HepG2 (cell line): ENCODE measurements at regions not wholly inside any gene's neighbourhood (a gene's known extent, or its start where the extent isn't known, plus 50 kb on each side); places are given as distances from the start of the nearest gene placed in this dataset.
"Not testable (repeated sequence)": the region's sequence is repeated elsewhere in the genome, so short reads cannot be mapped to it uniquely, and the experiment has no call there.

ENCODE experiments used
- ATAC-seq: fragments of 200-7000 bp; cut with Tn5 transposase; 3 replicates; pipeline ENCODE4 v1.9.1; 2020; ENCODE audit warnings: mild to moderate bottlenecking, moderate library complexity
- BruUV-seq: library from RNA; stranded (reverse); fragments of 400-500 nt; replicated peaks from 2 replicates; lab custom pipeline; 2021; lab: Mats Ljungman, UMichigan
- CTCF ChIA-PET: fragments of 300-600 bp; formaldehyde crosslinking; extraction: SDS; loops from one replicate; lab custom pipeline; 2021; ENCODE audit warnings: low total read pairs, inconsistent platforms, low intra/inter-chr PET ratio; lab: Yijun Ruan, JAX
- POLR2A ChIA-PET: fragments of 350-600 bp; sonication (Branson Sonifier 250); formaldehyde crosslinking; loops from one replicate; lab custom pipeline; 2020; ENCODE audit warnings: antibody characterized with exemption, inconsistent platforms; lab: Yijun Ruan, JAX
- DNase-seq: peaks from one replicate; pipeline ENCODE4 v3.0.0-alpha.2; 2015; ENCODE audit warnings: low spot score
- FAIRE-seq: peaks from 3 replicates; lab custom pipeline; 2011; peaks lifted over from hg19 to GRCh38; lab: Jason Lieb, UNC
- H2AFZ ChIP-seq: one replicate; pipeline ENCODE4 v1.6.1; 2011; ENCODE audit warnings: low read length, inconsistent platforms
- H3K27ac ChIP-seq: fragments of 300-600 bp; 3 replicates; pipeline ENCODE4 v1.8.0; 2011; ENCODE audit warnings: mixed run types, mild to moderate bottlenecking, mixed read lengths, low read length, inconsistent platforms; ENCODE audit not compliant: insufficient read depth; ENCODE audit errors: extremely low read length
- H3K27me3 ChIP-seq, 2 experiments: fragments of 200-600 bp in 1 of 2; 2 replicates in 1 of 2; 3 replicates in 1 of 2; pipeline versions ENCODE4 v1.6.0 to v1.8.0; 2011; ENCODE audit warnings: low read length in 2 of 2, mild to moderate bottlenecking in 2 of 2, moderate library complexity in 2 of 2, inconsistent platforms in 1 of 2; ENCODE audit not compliant: insufficient read depth in 2 of 2, control insufficient read depth in 1 of 2
- H3K36me3 ChIP-seq, 2 experiments: fragments of 200-600 bp in 1 of 2; replicated peaks in 1 of 2; 2 replicates in 1 of 2; 3 replicates in 1 of 2; pipeline versions ENCODE4 v1.5.1 to v1.8.0; 2011; ENCODE audit warnings: low read length in 2 of 2, inconsistent platforms in 1 of 2; ENCODE audit not compliant: insufficient read depth in 2 of 2, control insufficient read depth in 1 of 2
- H3K4me1 ChIP-seq: 2 replicates; pipeline ENCODE4 v1.5.1; 2012; ENCODE audit warnings: low read length, inconsistent platforms; ENCODE audit not compliant: insufficient read depth
- H3K4me2 ChIP-seq: 2 replicates; pipeline ENCODE4 v1.6.0; 2011; ENCODE audit warnings: low read depth, low read length, inconsistent platforms
- H3K4me3 ChIP-seq, 3 experiments: fragments of 200-600 bp in 1 of 3; sonication (generic), shearing (Covaris generic) in 1 of 3; replicated peaks in 1 of 3; 2 replicates each; pipeline ENCODE4 v1.5.1; 2011 to 2016; ENCODE audit warnings: low read length in 3 of 3, inconsistent platforms in 2 of 3, low read depth in 2 of 3, mild to moderate bottlenecking in 2 of 3, control low read depth in 1 of 3, mixed read lengths in 1 of 3; ENCODE audit not compliant: insufficient read depth in 1 of 3
- H3K79me2 ChIP-seq: one replicate; pipeline ENCODE4 v1.6.1; 2011; ENCODE audit warnings: low read length, inconsistent platforms; ENCODE audit not compliant: insufficient read depth
- H3K9ac ChIP-seq: 2 replicates; pipeline ENCODE4 v1.6.0; 2011; ENCODE audit warnings: mild to moderate bottlenecking, low read depth, low read length, inconsistent platforms; ENCODE audit not compliant: insufficient read depth
- H3K9me3 ChIP-seq: 2 replicates; pipeline ENCODE4 v1.5.1; 2012; ENCODE audit warnings: mild to moderate bottlenecking, low read length
- H4K20me1 ChIP-seq: 2 replicates; pipeline ENCODE4 v1.6.0; 2011; ENCODE audit warnings: inconsistent platforms, mild to moderate bottlenecking, low read length, moderate library complexity; ENCODE audit not compliant: insufficient read depth
- WGBS: methylation state at CpG from one replicate; pipeline ENCODE4 v1.1.6; 2017; ENCODE audit warnings: low lambda C conversion rate; 5-methylcytosine and 5-hydroxymethylcytosine counted together
- in situ Hi-C: cut with HindIII; loops from 2 replicates; pipeline ENCODE4 v1.10.0; 2017; ENCODE audit warnings: low pct_unique_long_range_greater_than_20kb; ENCODE audit not compliant: extremely low pct_ligation_motif_present
- intact Hi-C: fragments of 100-400 bp; cut with micrococcal nuclease; formaldehyde crosslinking; loops from one replicate; pipeline ENCODE4 v1.10.0; 2022; ENCODE audit not compliant: unreplicated experiment

DNA sequence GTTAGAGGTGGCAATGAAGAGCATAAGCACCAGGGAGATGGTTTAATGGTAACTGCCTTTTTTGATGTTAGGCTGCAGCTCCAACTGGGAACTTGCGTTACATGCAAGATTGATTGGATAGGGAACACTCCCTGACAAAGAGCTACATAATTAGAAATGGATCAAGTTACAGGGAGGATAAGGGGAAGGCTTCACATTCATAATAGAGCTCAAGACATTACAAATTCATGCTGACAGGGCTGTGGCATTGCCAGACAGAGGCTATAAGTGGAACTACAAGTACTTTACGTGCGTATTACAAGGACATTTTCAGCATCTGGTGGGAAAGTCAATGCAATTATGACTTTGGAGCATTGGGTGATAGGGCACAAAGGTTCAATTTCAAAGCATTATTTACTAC, 55.3 kb upstream of the CCDC80 start:
- POLR2A ChIA-PET, H3K4me1 ChIP-seq, intact Hi-C loops, H4K20me1 ChIP-seq, BruUV-seq, H3K9ac ChIP-seq, H3K9me3 ChIP-seq, ATAC-seq, DNase-seq, H3K27me3 ChIP-seq, H3K4me2 ChIP-seq, H3K36me3 ChIP-seq, CTCF ChIA-PET, H3K79me2 ChIP-seq, H3K27ac ChIP-seq, H3K4me3 ChIP-seq, FAIRE-seq, H2AFZ ChIP-seq, in situ Hi-C loops: not testable (repeated sequence)
- 64% methylated on average over 3 of the region's 3 CpGs for WGBS

DNA sequence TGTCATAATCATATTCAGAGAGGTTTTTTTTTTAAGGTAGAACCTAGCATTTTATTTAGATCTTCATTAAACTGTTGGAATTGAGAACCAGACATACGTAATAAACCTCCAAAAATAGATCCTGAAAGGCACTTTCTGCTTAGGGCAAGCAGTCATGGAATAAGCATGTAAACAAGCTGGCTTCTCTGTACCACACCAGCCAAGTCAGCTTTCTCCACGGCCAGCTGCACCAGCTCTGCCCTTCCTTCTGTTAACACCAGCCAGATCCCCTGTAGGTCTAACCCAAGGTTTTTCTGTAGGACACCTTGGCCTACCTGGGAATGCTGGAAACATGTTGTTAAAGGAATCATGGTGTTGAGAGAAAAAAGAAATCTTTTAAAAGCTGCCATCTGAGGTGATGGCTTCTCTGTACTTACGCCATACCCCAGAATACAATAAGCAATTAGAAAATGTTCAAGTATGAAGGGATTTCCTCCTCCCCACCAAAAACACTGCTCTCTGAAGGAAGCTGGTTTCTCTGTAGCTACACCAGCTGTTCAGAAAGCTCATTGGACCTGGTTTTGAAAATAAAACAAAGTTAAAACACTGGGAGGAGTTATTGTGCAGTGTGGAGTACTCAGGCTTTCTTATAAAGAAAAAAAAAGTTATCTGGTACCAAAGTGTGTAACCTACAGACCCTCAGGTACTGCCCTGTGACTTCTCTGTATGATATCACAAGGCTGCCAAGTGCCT, 54.6 kb upstream of the CCDC80 start:
- H3K4me1 ChIP-seq, H3K36me3 ChIP-seq, CTCF ChIA-PET, FAIRE-seq, H3K27ac ChIP-seq, H3K4me2 ChIP-seq, H2AFZ ChIP-seq, intact Hi-C loops, H3K9me3 ChIP-seq, H3K79me2 ChIP-seq, H3K27me3 ChIP-seq, in situ Hi-C loops, BruUV-seq, DNase-seq, H3K9ac ChIP-seq, ATAC-seq, H4K20me1 ChIP-seq, H3K4me3 ChIP-seq, POLR2A ChIA-PET: not testable (repeated sequence)
- WGBS, result 15% methylated on average over 3 of the region's 3 CpGs

DNA sequence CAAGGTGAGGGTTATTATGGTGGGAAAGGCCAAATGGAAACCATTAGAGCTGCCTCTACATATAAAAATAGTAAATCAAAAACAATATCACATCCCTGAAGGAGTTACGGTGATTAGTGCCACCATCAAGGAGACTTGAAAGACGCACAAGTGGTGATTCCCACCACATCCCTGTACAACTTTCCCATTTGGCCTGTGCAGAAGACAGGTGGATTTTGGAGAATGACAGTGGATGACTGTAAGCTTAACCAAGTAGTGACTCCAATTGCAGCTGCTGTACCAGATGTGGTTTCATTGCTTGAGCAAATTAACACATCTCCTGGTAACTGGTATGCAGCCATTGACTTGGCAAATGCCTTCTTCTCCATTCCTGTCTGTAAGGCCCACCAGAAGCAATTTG, 54.0 kb upstream of the CCDC80 start:
- H3K9ac ChIP-seq, H4K20me1 ChIP-seq, BruUV-seq, H3K9me3 ChIP-seq, DNase-seq, H3K4me3 ChIP-seq, H3K4me1 ChIP-seq, H3K27me3 ChIP-seq, H3K79me2 ChIP-seq, FAIRE-seq, intact Hi-C loops, ATAC-seq, POLR2A ChIA-PET, H3K27ac ChIP-seq, CTCF ChIA-PET, H2AFZ ChIP-seq, in situ Hi-C loops, H3K36me3 ChIP-seq, H3K4me2 ChIP-seq: not testable (repeated sequence)
- WGBS, result 25% methylated on average over 2 of the region's 2 CpGs
